ENCODE measurements at regions not wholly inside any gene's neighbourhood (a gene's known extent, or its start where the extent isn't known, plus 50 kb on each side); places are given as distances from the start of the nearest gene placed in this dataset.

GRCh38 chr4:1554246-1554875, 129.8 kb downstream of the FAM53A start:
- TF ChIP-seq BRCA1 (IDR thresholded peaks at IDR 0.05) (no peak), BRCA1 (CRISPR knock-in tag; IDR thresholded peaks at IDR 0.05) (no peak), SRF (CRISPR knock-in tag; IDR thresholded peaks at IDR 0.05) (no peak), NFRKB (IDR thresholded peaks at IDR 0.05; ENCODE audit: low read depth) (no peak), FOXA1 (IDR thresholded peaks at IDR 0.05; ENCODE audit: borderline replicate concordance) (no peak), ATF7 (IDR thresholded peaks at IDR 0.05) (no peak), NFIC (IDR thresholded peaks at IDR 0.05) (no peak), MAZ (CRISPR knock-in tag; conservative IDR thresholded peaks at IDR 0.05 in 1 of 2, IDR thresholded peaks at IDR 0.05 in 1 of 2) (no peak), GATAD2B (IDR thresholded peaks at IDR 0.05; ENCODE audit: borderline replicate concordance) (no peak)

Measured in K562 (cell line).